ENCODE measurements at regions not wholly inside any gene's neighbourhood (a gene's known extent, or its start where the extent isn't known, plus 50 kb on each side); places are given as distances from the start of the nearest gene placed in this dataset.
"Not testable (repeated sequence)": the region's sequence is repeated elsewhere in the genome, so short reads cannot be mapped to it uniquely, and the experiment has no call there.

DNA sequence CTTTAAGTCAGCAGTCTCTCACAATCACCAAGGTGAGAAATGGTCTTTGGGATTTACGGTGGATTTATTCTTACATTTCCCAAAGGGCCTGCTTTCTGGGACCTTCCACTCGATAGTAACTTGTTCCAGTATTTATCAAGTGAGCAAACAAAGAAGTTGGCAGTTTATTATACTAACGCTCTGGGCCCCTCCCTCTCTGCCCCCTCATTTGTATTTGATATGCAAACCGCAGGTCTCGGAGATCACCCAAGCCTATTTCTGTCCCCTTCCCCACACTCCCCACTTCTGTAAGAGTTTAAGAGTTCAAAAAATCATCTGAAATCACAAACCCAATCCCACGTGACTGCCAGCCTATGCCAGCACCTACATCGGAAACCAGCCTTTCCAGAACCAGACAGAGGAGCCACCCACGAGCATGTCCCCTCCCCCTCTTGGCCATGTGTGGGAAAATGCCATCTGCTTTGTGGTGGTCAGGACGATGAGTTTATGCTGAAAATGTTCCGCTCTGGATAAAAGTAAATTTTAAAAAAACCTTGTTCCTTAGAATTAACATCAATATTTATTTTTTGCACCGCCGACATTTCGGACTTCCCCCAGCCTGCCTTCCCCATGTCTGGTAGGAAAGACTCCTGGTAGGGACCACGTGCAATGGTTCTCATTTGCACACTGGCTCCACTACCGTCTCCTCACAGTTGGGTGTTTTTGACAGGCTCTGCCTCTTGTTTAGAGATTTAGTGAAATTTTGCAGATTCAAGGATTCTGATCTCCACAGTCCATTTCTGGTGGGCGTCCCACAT lies 281.0 kb downstream of the TFAP2C start:
- H3K4me3 Mint-ChIP-seq: no peak overlapping the region
- no peaks in the 10 kb centered on the region for H3K9me3 Mint-ChIP-seq
- H3K27me3 Mint-ChIP-seq (ENCODE audit: low read depth): peaks cover 61% of the 10 kb centered on the region
- TF ChIP-seq, protein P1, sequence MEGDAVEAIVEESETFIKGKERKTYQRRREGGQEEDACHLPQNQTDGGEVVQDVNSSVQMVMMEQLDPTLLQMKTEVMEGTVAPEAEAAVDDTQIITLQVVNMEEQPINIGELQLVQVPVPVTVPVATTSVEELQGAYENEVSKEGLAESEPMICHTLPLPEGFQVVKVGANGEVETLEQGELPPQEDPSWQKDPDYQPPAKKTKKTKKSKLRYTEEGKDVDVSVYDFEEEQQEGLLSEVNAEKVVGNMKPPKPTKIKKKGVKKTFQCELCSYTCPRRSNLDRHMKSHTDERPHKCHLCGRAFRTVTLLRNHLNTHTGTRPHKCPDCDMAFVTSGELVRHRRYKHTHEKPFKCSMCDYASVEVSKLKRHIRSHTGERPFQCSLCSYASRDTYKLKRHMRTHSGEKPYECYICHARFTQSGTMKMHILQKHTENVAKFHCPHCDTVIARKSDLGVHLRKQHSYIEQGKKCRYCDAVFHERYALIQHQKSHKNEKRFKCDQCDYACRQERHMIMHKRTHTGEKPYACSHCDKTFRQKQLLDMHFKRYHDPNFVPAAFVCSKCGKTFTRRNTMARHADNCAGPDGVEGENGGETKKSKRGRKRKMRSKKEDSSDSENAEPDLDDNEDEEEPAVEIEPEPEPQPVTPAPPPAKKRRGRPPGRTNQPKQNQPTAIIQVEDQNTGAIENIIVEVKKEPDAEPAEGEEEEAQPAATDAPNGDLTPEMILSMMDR (conservative IDR thresholded peaks at IDR 0.05): no peak
- no peak for DNase-seq (ENCODE audit: low read depth, low spot score)
- H3K36me3 Mint-ChIP-seq (ENCODE audit: low read depth): no peaks in the 10 kb centered on the region
- H3K4me1 Mint-ChIP-seq: no peaks in the 10 kb centered on the region
- no peak overlapping the region for H3K27ac Mint-ChIP-seq (ENCODE audit: unreplicated experiment)

DNA sequence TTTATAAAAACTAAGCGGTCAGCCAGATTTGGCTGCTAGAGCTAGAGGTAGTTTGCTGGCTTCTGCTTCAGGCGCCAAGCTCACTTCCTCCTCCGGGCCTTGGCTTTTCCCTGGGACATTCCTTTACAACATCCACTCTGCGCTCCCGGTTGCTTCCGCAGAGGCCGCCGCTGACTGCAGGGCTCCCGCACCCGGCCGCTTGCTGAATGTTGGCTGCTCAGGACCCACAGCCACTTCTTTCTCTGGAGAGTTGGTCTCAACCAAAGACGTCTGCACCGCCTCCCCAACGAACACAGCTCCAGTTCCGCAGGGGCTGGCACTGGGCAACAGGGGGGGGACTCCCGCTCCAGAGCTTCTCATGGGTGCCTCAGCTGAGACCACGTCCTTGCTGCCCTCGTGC lies 282.8 kb downstream of the TFAP2C start:
- Mint-ChIP-seq H3K27ac (ENCODE audit: unreplicated experiment) (no peak overlapping the region), H3K4me3 (no peak overlapping the region), H3K36me3 (ENCODE audit: low read depth) (no peaks in the 10 kb centered on the region), H3K9me3 (no peaks in the 10 kb centered on the region), H3K27me3 (ENCODE audit: low read depth) (peaks cover 70% of the 10 kb centered on the region), H3K4me1 (peaks cover under 1% of the 10 kb centered on the region)
- DNase-seq (ENCODE audit: low read depth, low spot score): no peak
- TF ChIP-seq, protein P1 (conservative IDR thresholded peaks at IDR 0.05): no peak

DNA sequence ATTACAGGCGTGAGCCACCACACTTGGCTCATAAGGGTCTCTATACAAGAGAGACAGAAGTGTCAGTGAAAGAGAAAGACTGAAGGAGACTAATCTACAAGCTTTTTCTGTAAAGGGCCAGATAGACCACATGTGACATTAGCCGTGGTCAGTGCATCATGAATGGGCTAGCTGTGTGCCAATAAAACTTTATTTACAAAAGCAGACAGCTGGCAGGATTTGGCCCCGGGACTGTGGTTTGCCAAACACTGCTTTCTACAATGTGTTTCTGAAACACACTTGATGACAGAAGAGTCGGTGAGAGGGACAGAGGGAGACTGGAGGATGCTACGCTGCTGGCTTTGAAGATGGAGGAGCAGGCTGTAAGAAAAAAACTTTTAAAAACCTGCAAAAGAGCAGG lies 285.4 kb downstream of the TFAP2C start:
- H3K4me1 Mint-ChIP-seq: peaks cover 9% of the 10 kb centered on the region
- DNase-seq (ENCODE audit: low read depth, low spot score): no peak
- TF ChIP-seq, protein P1 (conservative IDR thresholded peaks at IDR 0.05): no peak
- no peak overlapping the region for H3K4me3 Mint-ChIP-seq
- no peaks in the 10 kb centered on the region for H3K9me3 Mint-ChIP-seq
- no peaks in the 10 kb centered on the region for H3K36me3 Mint-ChIP-seq (ENCODE audit: low read depth)
- H3K27ac Mint-ChIP-seq (ENCODE audit: unreplicated experiment): no peak overlapping the region
- H3K27me3 Mint-ChIP-seq (ENCODE audit: low read depth): peaks cover 85% of the 10 kb centered on the region

DNA sequence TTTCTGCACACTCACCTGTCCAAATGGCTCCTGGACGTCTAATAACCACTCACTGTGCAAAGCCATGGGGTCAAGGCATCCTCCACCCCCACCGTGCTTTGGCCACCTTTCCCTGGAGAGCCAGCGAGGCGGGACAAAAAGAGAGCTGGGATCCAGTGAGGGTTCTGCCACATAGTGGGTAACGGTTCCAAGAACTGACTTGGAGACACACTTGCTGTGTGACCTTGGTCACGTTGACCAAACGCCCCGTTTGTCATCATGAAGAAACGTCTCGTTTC lies 287.2 kb downstream of the TFAP2C start:
- H3K27ac Mint-ChIP-seq (ENCODE audit: unreplicated experiment): no peak overlapping the region
- H3K27me3 Mint-ChIP-seq (ENCODE audit: low read depth): peaks cover 87% of the 10 kb centered on the region
- peaks cover 9% of the 10 kb centered on the region for H3K4me1 Mint-ChIP-seq
- no peaks in the 10 kb centered on the region for H3K36me3 Mint-ChIP-seq (ENCODE audit: low read depth)
- no peak overlapping the region for H3K4me3 Mint-ChIP-seq
- TF ChIP-seq, protein P1 (conservative IDR thresholded peaks at IDR 0.05): no peak
- DNase-seq (ENCODE audit: low read depth, low spot score): no peak
- H3K9me3 Mint-ChIP-seq: no peaks in the 10 kb centered on the region

DNA sequence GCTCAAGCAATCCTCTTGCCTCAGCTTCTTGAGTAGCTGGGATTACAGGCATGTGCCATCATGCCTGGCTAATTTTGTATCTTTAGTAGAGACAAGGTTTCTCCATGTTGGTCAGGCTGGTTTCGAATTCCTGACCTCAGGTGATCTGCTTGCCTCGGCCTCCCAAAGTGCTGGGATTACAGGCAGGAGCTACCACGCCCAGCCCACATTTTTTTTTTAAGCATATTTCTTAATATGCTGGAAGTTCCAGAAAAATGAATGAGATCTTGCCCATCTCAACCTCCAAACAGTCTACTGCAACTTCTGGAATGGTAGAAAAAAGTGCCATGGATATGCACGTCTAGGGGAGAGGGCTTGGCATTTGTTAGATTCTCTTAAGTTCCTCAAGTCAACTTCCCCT lies 290.9 kb downstream of the TFAP2C start:
- DNase-seq (ENCODE audit: low read depth, low spot score); H3K4me3 Mint-ChIP-seq; H3K36me3 Mint-ChIP-seq (ENCODE audit: low read depth); H3K27ac Mint-ChIP-seq (ENCODE audit: unreplicated experiment); H3K9me3 Mint-ChIP-seq: not testable (repeated sequence)
- Mint-ChIP-seq H3K27me3 (ENCODE audit: low read depth) (peaks cover 96% of the 10 kb centered on the region), H3K4me1 (peaks cover 26% of the 10 kb centered on the region)

DNA sequence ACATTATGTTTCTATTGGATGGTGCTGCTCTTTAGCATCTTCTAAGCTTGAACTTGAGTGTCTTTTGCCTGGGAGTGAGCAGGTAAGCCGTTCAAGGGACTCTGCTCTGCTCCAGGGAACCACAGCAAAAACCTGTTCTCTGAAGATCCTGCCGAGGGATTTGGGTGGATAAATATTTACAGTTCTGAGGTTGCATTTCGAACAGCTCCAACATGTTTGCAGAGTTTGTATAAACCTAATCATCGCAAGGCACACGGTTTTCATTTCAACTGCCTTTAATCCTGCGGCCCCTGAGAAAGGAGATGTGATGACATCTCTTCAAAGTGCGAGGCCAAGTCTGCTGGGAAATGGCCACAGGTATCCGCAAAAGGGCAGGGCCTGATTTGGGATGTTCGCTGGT lies 293.4 kb downstream of the TFAP2C start:
- Mint-ChIP-seq H3K27ac (ENCODE audit: unreplicated experiment) (no peak overlapping the region), H3K4me1 (peaks cover 43% of the 10 kb centered on the region)

More for the DNA sequence above, 293.4 kb downstream of the TFAP2C start:
- Mint-ChIP-seq H3K9me3 (no peaks in the 10 kb centered on the region), H3K36me3 (ENCODE audit: low read depth) (no peaks in the 10 kb centered on the region), H3K4me3 (no peak overlapping the region), H3K27me3 (ENCODE audit: low read depth) (peaks cover 96% of the 10 kb centered on the region)
- DNase-seq (ENCODE audit: low read depth, low spot score): no peak
- TF ChIP-seq, protein P1 (conservative IDR thresholded peaks at IDR 0.05): no peak
